NCI-H748 treated with DMSO at 0.1 percent for 48 hours (cell line): ENCODE measurements at regions not wholly inside any gene's neighbourhood (a gene's known extent, or its start where the extent isn't known, plus 50 kb on each side); places are given as distances from the start of the nearest gene placed in this dataset.
"Not testable (repeated sequence)": the region's sequence is repeated elsewhere in the genome, so short reads cannot be mapped to it uniquely, and the experiment has no call there.

Source experiments
- DNase-seq: peaks from one replicate; lab custom pipeline; 2025; lab: John Stamatoyannopoulos, UW

DNA sequence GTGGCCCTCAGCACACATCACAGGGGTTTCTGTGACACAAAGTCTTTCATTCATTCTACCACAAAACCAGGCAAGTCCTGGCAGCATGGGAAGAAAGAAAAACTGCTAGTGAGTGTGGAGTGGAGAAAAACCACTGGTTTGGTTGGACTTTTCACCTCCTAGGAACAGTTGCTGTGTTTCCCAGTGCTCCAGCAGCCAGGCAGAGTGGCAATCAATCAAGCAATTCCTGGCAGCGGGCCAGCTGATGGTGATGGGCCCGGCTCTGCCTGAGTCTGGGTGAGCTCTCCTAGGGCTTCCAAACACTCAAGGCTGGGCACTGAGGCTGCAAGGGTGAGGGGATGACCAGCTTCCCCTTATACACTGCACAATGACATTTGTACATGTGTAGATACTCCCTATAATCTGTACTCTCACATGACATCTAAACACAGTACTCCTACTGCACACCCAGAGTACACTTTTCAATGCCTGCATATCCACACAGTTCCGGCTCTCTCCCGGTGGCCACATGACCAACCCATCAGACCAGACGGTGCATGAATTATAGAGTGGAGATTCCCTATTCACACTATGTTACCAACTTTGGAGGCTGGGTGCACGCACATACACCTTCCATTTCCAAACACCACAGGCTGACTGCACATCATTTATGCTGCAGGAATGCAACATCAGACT, 156.6 kb downstream of the UNC5CL start:
- peak; percentile 32 for DNase-seq

DNA sequence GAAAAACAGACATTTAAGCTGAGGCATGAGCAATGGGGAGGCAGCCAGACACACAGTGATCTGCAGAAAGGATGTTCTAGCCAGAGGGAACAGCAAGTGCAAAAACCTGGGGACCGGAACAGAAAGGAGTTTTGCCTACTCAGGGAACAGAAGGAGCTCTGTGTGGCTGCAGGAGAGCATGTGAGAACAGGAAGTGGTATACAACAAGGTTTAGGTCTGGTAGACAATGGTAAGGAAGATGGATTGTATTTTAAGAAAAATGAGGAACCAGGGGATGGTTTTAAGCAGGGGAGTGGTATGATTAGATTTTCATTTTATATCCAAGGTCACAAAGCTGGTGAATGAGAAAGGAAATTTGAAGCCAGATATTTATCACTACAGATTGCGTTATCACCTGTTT, 157.5 kb downstream of the UNC5CL start:
- no peak for DNase-seq

DNA sequence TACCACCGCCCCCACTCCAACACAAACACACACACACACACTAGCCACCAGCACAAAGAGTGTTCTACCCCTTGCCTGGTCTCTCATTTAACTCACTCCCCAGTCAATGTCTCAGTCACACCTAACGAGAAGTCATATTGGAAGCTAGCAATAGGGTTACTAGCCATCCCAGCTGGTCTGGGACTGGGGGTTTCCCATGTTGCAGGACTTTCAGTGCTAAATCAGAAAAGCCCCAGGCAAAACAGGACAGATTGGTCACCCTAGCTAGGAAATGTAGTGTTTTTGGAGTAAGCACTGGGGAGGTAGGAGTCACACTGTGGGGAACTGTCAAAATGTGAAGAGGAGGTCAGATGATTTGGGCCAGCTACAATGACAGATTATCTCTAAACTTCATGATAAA, 158.1 kb downstream of the UNC5CL start:
- no peak for DNase-seq

DNA sequence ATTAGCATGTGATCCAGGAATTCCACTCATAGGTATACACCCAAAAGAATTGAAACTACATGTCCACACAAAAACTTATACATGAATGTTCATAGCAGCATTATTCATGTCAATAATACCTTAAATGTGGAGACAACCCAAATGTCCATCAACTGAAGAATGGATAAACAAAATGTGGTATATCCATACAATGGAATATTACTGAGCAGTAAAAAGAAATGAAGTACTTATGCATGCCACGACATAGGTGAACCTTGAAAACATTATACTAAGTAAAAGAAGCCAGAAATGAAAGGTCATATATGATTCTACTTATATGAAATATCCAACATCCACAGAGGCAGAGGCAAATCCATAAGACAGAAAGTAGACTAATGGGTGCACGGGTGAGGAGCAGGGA, 159.9 kb downstream of the UNC5CL start:
- DNase-seq, result no peak

DNA sequence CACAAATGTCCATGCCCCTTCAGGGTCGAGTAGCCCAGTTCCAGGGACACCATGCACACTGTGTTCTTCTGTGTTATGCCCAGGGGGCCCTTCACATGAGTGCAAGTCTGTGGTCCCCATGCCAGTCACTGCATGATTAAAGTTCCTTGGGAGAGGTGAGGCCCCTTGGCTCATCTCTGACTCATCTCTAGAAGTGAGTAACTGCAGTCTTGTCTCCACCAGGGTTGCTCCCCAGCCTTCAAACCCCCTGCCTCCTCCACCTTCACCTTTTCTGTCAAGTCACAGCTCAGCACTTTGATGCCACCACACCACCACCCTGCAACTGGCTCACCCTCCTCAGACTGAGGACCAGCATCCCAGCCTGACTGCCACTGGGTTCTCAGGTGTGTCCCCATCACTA, 161.7 kb downstream of the UNC5CL start:
- DNase-seq, result no peak

DNA sequence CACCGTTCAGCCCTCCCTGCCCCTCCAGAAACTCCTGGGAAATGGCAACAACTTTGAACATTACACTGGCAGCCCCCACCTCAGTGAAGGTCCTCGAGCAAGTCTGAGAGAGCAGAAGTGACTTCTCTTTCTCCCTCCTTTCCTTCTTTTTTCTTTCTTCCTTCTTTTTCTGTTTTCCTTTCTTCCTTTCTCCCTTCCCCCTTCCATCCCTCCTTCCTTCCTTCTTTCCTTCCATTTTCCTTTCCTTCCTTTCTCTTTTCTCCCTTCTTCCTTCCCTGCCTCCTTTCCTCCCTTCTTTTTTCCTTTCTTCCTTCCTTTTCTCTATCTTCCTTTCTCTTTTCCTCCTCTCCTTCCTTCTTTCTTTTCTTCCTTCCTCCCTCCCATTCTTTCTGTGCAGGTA, 162.7 kb downstream of the UNC5CL start:
- no peak for DNase-seq

DNA sequence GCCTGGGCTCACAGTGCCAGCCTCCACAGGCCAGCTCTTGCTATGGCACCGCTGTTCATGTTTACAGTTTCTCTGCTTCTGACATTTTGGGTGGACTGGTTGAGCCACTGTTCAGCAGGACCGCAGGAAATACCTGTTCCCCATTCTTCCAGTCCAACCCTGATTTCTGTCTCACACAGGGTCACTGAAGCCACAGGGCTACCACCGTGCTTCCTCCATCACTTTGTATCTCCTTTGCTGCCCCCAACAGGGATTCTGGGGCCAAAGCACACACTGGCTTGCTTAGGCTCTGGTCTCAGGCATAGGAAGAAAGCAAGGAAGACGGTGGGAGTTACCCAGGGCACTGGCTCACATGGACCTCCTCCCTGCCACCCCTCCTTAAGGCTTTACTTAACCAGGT, 164.5 kb downstream of the UNC5CL start:
- DNase-seq, result no peak

DNA sequence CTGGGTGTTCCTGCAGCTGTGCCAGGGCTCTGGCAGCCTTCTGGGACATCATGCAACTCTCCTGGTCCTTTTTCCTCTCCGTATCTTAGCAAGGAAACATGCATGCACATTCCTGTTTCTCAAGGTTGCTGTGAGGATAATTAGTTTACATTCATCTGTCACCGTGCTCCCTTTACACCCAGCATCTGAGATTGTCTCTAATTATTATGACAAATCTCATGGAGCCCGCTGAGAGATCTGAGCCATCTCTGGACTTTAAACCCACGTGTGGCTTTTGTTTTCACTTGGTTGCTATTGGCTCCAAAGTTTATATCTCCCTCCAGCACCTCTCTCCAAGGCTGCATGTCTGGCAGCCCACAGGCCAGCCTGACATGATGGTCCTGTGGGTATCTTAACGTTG, 167.6 kb downstream of the UNC5CL start:
- no peak for DNase-seq

DNA sequence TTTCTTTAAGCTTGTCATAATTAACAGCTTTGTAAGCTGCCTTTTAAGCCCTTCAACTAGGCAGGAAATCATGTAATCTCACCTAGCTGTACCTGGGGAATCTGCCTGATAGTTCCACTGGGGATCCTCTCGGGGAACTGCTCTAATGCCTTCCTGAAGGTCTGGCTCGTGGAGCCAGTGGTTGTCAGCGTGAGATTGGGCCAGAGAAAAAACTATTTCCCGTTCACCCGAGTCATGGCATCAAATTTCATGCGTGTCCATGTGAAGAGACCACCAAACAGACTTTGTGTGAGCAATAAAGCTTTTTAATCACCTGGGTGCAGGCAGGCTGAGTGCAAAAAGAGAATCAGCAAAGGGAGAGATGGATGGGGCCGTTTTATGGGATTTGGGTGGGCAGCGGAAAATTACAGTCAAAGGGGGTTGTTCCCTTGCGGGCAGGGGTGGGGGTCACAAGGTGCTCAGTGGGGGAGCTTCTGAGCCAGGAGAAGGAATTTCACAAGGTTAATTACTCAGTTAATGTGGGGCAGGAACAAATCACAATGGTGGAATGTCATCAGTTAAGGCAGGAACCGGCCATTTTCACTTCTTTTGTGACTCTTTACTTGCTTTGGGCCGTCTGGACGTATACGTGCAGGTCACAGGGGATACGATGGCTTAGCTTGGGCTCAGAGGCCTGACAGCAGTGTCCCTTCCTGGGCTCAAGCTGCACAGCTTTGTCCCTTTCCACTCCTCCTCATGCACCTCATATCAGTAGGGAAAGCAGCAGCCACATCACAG, 170.7 kb downstream of the UNC5CL start:
- DNase-seq, result not testable (repeated sequence)

DNA sequence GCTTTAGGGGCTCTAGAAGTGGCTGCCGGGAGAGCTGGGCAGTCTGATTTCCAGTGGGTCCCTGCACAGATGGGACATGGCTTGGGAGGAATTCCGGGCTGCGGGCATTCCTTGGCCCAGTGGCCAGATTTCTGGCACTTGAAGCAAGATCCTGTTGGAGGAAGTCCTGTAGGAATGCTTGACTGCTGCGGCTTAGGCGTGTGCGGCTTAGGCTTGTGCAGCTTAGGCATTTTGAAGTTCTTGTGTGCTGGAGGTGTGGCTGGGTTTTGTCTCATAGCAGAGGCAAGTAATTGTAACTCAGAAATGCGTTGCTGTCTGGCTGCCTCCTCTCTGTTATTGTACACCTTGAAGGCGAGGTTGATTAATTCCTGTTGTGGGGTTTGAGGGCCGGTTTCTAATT, 171.5 kb downstream of the UNC5CL start:
- DNase-seq, result not testable (repeated sequence)

DNA sequence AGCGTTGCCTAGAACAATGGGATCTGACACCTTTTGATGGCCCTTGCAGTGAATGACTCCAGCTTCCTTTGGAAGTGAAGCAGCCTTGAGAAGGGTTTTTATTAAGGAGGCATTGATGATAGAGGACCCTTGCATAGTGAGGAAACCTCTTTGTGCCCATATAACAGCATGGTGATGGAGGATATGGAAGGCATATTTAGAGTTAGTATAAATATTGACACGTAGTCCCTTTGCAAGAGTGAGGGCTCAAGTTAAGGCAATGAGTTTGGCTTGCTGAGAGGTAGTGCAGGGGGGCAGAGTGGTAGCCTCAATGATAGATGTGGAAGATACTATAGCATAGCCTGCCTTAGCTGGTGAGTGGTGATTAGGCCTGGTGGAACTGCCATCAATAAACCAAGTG, 173.8 kb downstream of the UNC5CL start:
- not testable (repeated sequence) for DNase-seq

DNA sequence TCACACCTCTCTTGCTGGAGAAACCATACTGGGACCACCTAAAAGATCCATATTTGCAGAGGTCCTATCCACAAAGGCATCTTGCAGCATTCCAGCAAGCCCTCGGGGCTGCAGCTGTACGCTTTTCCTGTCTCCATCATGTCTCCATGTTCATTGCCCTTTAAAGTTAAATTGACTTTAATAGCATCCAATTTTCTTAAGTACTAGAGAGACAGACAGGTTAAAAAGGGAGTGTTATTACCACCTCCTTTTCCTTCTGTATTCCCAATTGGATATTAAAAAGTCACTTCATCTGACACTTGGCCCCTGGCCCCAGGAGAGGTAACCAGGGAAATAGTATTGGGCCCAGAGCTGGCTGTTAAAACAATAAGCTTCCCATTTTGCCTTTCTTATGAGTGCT, 178.6 kb downstream of the UNC5CL start:
- DNase-seq, result peak; percentile 16

DNA sequence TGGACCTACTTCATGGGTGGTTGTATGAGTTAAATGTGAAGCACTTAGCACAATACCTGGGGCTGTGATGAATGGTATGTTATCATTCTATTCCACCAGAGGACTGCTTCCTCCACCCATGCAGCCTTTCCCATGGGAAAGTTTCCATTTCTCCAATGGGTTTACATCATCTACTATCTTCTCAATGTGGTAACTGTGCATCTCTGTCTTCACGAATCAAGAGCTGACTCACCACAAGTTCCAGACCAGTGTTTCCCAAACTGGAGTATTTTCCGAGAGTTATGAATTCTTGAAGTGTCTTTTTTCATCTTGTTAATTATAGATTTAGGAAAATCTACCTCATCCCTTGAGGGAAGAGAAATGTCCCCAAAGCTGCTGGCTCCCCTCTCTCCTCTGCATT, 182.8 kb downstream of the UNC5CL start:
- no peak for DNase-seq

DNA sequence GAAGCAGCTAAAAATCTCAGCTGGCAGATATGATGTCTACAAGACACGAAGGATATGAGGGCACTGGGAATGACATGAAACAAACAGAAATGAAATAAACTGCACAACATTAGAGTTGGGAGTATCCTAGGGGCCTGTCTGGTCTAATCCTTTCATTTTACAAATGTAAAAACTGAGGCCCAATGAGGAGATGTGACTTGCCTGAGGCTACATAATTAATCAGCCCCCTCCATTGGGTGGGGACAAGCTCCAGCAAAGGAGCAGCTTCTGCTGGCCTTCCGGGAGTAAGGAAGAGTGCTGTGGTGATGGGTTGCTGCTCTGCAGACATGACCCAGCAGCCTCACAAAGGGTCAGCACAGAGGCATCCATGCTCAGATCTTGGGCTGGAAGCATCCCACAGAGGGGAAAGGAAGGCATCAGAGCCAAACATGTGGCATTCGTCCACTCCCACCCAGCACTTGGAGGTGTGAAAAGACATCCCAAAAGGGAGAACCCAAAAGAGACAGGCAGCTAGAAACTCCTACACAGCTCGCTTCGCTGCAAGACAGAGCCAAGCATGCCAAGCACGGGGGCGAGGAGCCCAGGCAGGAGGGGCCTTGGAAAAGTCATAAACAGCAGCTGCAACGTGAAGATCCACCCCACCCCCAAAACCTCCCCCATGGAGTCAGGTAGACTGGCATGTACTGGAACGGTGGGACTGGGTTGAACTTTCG, 183.7 kb downstream of the UNC5CL start:
- no peak for DNase-seq

DNA sequence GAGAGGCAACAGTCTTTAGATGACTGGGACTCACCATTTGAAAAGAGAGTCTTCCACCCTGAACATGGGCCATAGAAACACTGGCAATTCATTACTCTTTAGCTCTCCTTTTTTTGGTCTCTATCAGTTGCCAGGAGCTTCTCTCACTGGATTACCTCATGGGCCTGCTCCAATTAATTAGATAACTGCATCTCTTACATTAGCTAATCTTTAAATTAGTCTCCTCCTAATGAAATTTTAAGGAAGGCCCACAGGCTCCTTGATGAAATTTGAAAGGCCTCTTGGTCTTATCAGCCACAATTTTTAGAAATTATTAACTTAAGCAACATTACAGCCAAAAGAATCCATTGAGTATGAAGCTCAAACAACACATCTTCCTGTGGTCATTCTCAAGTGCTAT, 184.4 kb downstream of the UNC5CL start:
- no peak for DNase-seq

DNA sequence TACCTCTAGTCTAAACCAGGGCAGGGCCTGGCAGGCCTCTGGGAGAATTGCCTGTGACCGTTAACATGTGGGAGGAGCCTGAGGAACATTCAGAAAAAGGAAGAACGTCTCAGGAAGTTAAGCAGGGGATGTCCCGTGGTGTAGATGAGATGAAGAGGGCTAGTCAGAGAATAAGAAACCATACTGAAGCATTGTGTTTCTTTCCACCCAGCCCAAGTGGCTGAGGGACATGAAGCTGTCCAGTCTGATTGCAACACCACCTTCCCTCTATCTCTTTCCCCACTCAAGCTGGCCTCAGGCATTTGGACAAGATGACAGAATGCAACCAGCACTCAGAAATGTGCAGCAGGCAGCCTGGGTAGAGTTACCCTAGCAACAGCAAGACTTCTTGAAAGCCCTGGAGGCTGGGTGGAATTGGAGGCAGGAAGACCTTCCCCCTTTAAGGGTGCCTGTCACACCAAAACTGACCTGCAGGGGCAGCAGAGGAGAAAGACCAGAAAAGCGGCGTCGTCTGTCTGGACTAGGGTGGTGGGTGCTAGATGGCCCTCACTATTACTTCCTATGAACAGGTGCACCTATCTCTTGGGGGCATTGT, 186.1 kb downstream of the UNC5CL start:
- no peak for DNase-seq

DNA sequence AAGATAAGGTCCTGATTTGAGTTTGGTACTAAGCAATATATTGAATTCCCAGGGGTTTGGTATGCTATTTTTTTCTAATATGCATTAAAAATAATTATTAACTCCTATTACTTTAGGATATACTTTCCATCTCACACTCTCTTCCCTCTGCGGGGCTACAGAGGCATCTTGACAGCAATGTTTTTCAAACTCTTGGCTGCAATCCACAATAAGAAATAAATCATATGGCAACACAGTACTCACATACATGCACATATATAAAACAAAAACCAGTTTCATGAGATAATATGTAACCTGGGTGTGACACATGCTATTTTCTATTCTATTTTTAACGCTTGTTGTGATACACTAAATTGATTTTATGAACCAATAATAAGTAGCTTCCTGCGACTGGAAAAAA, 189.5 kb downstream of the UNC5CL start:
- DNase-seq, result no peak

DNA sequence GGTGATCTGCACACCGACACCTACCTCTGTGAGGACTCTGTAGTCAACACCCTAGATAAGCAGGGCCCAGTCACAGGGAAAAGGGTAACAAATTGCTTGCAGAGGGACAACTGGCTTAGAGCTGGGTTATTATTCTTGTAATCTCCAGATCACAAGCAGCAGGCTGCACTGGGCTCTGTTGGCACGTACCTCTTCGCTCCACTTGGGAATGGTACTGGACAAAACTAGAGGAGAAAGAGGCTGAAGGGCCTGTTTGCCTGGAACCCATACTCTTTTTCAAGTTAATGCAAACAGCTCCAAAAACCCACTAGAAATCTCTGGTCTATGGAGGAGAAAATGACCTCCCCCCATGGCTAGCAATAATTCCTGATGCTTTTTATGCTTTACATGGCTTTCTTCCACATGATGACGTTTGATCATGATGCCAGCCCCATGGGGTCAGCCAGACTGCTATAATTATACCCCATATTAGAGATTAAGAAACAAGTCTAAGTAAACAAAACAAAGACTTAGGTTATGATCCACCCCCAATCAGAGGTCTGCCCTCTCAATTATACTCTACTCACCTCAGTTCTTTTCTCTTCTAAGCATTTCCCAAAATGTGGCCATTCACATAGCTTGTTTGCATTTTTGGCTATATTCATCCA, 190.0 kb downstream of the UNC5CL start:
- no peak for DNase-seq

DNA sequence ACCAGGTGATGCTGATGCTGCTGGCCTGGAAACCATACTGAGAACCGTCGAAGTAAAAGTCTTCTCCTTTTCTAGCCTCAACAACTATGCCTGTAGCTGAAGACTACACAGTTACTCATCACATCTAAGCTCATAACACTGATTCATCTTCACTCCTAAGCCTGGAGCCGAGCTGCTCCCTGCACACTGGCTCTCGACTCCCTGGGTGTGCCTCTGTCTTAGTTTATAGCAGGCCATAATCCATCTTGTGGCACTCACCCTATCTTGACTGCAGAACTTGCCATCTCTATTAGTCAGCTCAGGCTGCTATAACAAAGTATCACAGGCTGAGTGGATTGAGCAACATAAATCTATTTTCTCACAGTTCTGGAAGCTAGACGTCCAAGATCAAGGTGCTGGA, 191.0 kb downstream of the UNC5CL start:
- no peak for DNase-seq

DNA sequence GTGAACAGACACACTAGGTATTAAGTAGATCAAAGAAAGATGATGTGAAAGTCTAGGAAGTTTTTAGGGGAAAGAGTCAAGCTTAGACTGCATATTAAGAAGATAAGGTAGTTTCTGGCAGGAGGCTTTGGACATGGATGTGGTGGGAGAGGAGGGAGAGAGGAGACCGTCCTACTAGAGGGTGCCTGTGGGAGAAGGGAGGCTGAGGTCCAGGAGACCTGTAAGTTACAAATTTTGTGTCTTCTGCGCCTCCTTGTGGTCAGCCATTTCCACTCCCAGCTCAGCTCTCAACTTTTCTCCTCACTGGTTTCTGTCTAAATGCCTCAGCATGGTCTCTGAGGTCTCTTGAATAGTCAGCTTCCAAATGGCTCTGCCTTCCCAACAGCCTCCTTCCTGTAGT, 193.5 kb downstream of the UNC5CL start:
- peak; percentile 39 for DNase-seq

DNA sequence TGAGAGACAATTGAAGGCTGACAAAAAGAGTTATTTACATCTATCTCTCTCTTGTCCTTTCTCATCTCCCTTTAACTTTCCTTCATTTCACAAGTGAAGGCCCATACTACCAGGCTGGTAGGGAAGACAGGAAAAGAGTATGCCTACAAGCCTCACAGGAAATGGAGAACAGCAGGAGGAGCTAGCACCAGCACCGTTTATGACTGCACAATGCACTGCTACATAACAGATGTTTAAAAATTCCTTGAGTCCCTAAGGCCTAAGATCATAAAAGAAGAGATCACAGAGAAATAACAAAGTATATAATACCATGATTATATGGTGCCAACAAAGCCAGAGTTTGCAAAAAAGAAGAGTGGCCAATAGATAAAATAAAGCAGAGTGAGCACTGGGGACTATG, 194.8 kb downstream of the UNC5CL start:
- DNase-seq, result no peak

DNA sequence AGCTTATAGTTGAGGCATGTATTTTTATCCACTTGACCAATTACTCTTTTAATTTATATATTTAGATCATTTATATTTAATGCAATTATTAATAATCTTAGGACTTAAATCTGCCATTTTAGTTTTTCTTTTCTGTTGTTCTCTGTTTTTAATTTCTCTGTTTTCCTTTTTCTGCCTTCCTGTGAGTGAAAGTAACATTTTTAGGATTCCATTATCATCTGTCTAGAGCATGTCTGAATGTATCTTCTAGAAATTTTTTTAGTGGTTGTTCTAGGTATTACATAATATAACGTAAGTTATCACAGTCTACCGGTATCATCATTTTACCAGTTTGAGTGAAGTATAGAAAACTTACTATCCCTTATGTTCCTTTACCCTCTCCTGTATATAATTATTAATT, 197.3 kb downstream of the UNC5CL start:
- no peak for DNase-seq
